GM12892 (cell line): ENCODE measurements at regions not wholly inside any gene's neighbourhood (a gene's known extent, or its start where the extent isn't known, plus 50 kb on each side); places are given as distances from the start of the nearest gene placed in this dataset.

Experiments
- POLR2A ChIP-seq: IDR thresholded peaks from 2 replicates; pipeline ENCODE4 v1.6.1; 2011; ENCODE audit warnings: low read depth, low read length, control low read depth
- TAF1 ChIP-seq: IDR thresholded peaks from 2 replicates; pipeline ENCODE4 v1.6.1; 2011; ENCODE audit warnings: low read depth, mild to moderate bottlenecking, control low read depth, low read length, borderline replicate concordance

DNA sequence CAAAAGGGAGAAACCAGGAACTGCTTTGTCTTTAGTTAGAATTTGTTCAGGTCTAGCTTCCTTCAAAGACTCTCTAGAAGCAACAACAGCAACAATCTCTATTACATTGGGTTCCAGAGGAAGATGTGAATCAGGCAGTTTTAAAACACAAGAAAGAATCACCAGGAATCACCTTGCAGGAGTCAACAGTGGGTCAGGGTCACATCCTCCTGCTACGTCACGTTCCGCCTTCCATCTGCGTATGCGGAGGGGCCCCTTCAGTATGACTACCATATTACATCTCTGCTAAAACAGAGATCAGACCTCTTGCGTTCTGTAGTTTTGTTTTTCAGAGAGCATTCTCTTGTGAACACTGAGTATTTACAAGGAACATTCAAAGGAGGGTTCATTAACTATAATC, 147.8 kb upstream of the STARD13 start:
- TF ChIP-seq POLR2A (no peak), TAF1 (no peak)
